ENCODE measurements at regions not wholly inside any gene's neighbourhood (a gene's known extent, or its start where the extent isn't known, plus 50 kb on each side); places are given as distances from the start of the nearest gene placed in this dataset.

DNA sequence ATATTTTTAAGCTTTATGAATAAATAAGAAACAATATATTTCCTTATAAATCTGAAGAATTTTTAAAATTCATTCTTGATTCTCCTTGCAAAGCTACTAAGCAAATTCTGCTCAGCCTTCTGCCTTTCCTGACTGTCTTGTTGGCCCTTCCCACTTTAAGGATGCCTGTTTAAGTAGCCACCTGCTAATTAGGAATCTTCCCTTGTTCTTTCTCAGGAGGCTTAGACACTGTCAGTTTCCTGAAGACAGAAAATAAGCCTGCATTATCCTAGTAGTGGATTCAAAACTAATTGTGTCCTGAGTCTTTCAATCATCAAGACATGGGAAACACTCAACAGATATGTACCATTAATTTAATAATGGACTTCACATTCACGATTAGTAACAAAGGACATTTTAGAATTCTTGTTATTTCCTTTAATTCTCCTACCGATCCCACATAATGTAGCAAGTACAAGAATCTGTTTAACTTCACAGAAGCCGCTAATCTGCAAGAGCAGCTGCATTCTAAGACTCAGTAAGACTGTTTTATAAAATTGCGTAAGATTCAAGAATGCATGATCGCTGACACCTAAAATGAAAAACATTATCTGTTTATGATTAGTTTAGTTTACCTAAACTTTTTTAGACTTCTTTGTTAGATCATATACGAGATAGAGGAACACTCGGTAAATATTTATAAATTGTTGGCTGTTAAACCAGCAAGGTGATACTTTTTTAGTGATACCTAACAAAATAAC, 445.4 kb upstream of the DSEL start:
- TF ChIP-seq, protein P1, sequence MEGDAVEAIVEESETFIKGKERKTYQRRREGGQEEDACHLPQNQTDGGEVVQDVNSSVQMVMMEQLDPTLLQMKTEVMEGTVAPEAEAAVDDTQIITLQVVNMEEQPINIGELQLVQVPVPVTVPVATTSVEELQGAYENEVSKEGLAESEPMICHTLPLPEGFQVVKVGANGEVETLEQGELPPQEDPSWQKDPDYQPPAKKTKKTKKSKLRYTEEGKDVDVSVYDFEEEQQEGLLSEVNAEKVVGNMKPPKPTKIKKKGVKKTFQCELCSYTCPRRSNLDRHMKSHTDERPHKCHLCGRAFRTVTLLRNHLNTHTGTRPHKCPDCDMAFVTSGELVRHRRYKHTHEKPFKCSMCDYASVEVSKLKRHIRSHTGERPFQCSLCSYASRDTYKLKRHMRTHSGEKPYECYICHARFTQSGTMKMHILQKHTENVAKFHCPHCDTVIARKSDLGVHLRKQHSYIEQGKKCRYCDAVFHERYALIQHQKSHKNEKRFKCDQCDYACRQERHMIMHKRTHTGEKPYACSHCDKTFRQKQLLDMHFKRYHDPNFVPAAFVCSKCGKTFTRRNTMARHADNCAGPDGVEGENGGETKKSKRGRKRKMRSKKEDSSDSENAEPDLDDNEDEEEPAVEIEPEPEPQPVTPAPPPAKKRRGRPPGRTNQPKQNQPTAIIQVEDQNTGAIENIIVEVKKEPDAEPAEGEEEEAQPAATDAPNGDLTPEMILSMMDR (IDR thresholded peaks at IDR 0.05; ENCODE audit: poor library complexity), result no peak
- no peak for TF ChIP-seq EZH2phosphoT487 (IDR thresholded peaks at IDR 0.05; ENCODE audit: low read depth, severe bottlenecking, unreplicated experiment)

Measured in hepatocyte (in vitro differentiated cells).